Ectodermal cell (in vitro differentiated cells): ENCODE measurements at regions not wholly inside any gene's neighbourhood (a gene's known extent, or its start where the extent isn't known, plus 50 kb on each side); places are given as distances from the start of the nearest gene placed in this dataset.

ENCODE experiments used
- H3K27ac ChIP-seq: 2 replicates; pipeline ENCODE4 v1.7.0; 2013; ENCODE audit warnings: mild to moderate bottlenecking, low read depth, low read length; ENCODE audit not compliant: insufficient read depth, poor library complexity, severe bottlenecking
- H3K27me3 ChIP-seq: 2 replicates; pipeline ENCODE4 v1.7.0; 2013; ENCODE audit warnings: mild to moderate bottlenecking, low read length; ENCODE audit not compliant: insufficient read depth, control insufficient read depth, poor library complexity, severe bottlenecking
- H3K36me3 ChIP-seq: one replicate; pipeline ENCODE4 v1.7.0; 2013; ENCODE audit warnings: low read length; ENCODE audit not compliant: control insufficient read depth, insufficient read depth
- H3K4me1 ChIP-seq: one replicate; pipeline ENCODE4 v1.7.0; 2013; ENCODE audit warnings: low read length; ENCODE audit not compliant: control insufficient read depth, insufficient read depth
- H3K4me3 ChIP-seq: 2 replicates; pipeline ENCODE4 v1.7.0; 2013; ENCODE audit warnings: low read depth, low read length, control low read depth; ENCODE audit not compliant: insufficient read depth
- H3K9me3 ChIP-seq: 2 replicates; pipeline ENCODE4 v1.7.0; 2013; ENCODE audit warnings: mild to moderate bottlenecking, low read length, moderate library complexity; ENCODE audit not compliant: control insufficient read depth
- WGBS, 2 experiments: methylation state at CpG; one replicate each; pipeline ENCODE4 v1.1.7; 2013; ENCODE audit warnings: missing lambda C conversion rate in 2 of 2; 5-methylcytosine and 5-hydroxymethylcytosine counted together

DNA sequence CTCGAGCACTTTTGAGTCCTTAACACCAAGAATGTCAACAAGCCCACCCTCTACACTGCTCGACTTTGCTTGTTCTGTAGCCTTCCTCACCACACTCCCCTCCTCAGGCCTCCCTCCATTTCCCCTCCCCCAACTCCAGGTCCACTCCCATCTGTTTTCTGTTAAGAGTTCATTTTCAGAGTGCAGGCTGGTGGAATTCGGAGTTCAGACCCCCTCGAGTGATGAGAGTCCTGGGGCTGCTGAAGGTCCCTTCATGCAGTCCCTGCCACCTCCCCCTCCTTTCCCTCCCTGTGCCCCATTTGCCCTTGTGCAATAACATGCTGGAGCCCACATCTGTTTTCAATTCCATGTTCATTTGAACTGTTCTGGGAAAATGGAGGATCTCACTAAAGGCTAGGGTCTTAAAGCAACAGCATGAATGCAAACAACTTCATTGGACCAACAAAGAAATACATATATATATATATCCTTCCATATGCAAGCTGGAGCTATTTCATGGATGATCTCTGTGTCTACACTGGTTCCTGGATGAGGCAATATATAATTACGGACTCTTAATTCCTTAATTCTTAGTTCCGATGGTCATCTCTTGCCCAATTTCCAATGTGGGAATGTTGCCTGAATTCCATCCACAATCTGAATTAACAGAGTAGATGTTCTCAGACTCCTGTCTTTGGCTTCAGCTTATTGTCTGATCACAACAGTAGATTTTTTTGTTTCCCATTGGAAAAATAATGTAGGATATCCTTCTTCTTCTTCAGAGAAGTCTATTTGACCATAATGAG, 340.4 kb downstream of the ETS1 start:
- H3K27ac ChIP-seq: no peak overlapping the region
- no peaks in the 10 kb centered on the region for H3K4me1 ChIP-seq
- H3K27me3 ChIP-seq: no peaks in the 10 kb centered on the region
- no peaks in the 10 kb centered on the region for H3K9me3 ChIP-seq
- H3K4me3 ChIP-seq: no peak overlapping the region
- WGBS, 2 experiments: 86 to 90% methylated on average over 6 of the region's 6 CpGs
- no peaks in the 10 kb centered on the region for H3K36me3 ChIP-seq

DNA sequence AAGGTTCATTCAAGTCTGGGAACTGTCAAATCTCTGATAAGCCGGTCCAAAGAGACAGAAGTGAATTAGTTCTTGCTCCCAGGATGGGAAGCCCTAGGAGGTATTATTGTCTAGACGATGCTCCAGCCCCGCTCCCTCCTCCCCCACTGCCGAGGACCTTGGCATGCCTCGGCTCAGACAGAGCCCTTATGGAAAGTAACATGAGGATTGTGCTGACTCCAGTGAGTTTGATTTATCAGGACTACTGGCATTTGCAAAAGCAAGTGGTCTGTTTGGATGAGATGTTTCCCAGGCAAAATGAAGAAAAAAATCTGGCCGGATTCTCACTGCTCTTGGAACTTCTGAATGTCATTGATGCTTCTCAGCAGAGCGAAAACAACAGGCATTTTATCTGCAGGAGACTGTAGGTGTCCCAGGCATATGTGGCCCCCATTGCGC, 341.0 kb downstream of the ETS1 start:
- Histone ChIP-seq H3K27ac (no peak overlapping the region), H3K27me3 (no peaks in the 10 kb centered on the region), H3K9me3 (no peaks in the 10 kb centered on the region), H3K4me1 (no peaks in the 10 kb centered on the region), H3K36me3 (no peaks in the 10 kb centered on the region), H3K4me3 (no peak overlapping the region)
- WGBS, 2 experiments: 70 to 73% methylated on average over 8 of the region's 8 CpGs

DNA sequence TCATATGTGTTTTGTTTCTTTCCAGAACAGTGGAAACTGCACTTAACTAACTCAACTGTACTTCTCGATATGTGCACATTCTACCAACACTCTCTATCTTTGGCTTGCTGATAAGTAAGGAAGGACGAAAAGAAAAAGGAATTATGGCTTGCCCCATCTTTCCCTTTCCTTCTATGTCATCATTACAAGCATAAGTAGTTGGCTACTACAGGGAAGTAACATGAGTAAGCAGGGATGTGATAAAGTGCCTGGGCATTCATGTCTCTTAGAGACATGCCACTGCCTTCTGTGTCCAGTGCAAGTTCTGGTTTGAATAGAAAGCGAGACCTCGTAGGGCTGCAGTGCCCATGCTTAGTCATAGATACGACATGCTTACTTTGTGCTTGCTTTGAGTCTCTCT, 342.5 kb downstream of the ETS1 start:
- Histone ChIP-seq H3K9me3 (no peaks in the 10 kb centered on the region), H3K27ac (no peak overlapping the region), H3K4me3 (no peak overlapping the region), H3K4me1 (no peaks in the 10 kb centered on the region), H3K27me3 (no peaks in the 10 kb centered on the region), H3K36me3 (no peaks in the 10 kb centered on the region)
- 94 to 96% methylated on average over 3 to 5 of the region's 5 CpGs for WGBS, 2 experiments

DNA sequence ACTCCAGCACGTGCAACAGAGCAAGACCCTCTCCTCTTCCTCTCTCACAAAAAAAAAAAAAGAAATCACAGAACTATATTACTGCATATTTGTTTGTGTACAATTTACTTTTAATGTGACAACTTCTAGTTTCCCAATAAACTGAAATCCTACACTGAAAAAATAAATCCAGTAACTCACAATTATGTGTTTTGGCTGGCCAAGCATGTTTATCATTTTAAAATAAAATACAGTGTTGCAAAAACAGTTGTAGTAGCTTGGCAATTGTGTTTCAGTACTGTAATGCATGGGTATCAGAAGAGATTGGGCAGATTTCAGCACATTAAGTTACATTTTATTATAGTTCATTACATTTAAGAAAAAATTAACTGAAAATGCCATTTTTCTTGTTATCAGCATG, 344.9 kb downstream of the ETS1 start:
- 100% methylated on average over 1 of the region's 1 CpG; no CpG with 5 or more reads in 1 of the 2 experiments for WGBS, 2 experiments
- Histone ChIP-seq H3K27me3 (no peaks in the 10 kb centered on the region), H3K9me3 (no peaks in the 10 kb centered on the region), H3K27ac (no peak overlapping the region), H3K4me1 (no peaks in the 10 kb centered on the region), H3K36me3 (no peaks in the 10 kb centered on the region), H3K4me3 (no peak overlapping the region)

DNA sequence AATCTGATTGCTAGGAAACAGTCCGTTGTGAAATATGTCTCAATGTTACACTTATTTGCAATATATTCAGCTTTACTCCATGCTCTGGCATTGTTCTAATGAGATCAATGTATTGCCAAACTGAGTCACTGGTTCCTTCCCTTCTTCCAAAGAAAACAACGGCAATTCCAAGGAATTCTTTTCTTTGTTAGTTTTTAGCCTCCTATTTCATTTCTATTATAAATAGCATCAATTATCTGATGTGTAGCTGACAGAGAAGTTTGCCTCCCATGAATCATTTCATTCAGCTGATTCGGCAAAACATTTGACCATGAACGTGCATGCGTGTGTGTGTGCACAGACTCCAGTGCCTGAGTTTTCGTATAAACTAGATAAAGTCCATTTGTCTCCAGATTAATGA, 346.8 kb downstream of the ETS1 start:
- H3K27ac ChIP-seq: no peak overlapping the region
- no peaks in the 10 kb centered on the region for H3K27me3 ChIP-seq
- 96 to 97% methylated on average over 6 of the region's 6 CpGs for WGBS, 2 experiments
- H3K9me3 ChIP-seq: no peaks in the 10 kb centered on the region
- H3K4me1 ChIP-seq: peaks cover 3% of the 10 kb centered on the region
- H3K4me3 ChIP-seq: no peak overlapping the region
- no peaks in the 10 kb centered on the region for H3K36me3 ChIP-seq

DNA sequence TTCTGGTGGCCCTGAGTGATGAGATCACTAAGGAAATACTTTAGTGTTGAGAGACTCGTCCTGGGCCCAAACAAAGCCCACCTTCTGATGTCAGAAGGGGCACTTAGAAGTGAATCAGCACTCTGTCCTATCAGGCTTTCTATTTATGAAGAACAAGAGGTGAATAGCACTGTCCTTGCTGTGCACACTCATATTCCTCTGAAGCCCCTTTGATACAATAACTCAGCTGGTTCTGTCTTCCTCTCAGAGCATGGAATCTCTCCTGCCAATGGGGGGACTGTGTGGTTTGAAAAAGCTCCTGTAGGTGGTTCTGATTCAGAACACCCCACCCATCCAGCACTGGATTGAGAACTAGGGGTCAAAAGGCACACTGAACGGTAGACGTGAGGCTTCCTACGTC, 348.1 kb downstream of the ETS1 start:
- WGBS, 2 experiments: 71 to 93% methylated on average over 1 to 4 of the region's 4 CpGs
- Histone ChIP-seq H3K4me3 (no peak overlapping the region), H3K36me3 (no peaks in the 10 kb centered on the region), H3K4me1 (peaks cover 6% of the 10 kb centered on the region), H3K27ac (no peak overlapping the region), H3K9me3 (no peaks in the 10 kb centered on the region), H3K27me3 (no peaks in the 10 kb centered on the region)

DNA sequence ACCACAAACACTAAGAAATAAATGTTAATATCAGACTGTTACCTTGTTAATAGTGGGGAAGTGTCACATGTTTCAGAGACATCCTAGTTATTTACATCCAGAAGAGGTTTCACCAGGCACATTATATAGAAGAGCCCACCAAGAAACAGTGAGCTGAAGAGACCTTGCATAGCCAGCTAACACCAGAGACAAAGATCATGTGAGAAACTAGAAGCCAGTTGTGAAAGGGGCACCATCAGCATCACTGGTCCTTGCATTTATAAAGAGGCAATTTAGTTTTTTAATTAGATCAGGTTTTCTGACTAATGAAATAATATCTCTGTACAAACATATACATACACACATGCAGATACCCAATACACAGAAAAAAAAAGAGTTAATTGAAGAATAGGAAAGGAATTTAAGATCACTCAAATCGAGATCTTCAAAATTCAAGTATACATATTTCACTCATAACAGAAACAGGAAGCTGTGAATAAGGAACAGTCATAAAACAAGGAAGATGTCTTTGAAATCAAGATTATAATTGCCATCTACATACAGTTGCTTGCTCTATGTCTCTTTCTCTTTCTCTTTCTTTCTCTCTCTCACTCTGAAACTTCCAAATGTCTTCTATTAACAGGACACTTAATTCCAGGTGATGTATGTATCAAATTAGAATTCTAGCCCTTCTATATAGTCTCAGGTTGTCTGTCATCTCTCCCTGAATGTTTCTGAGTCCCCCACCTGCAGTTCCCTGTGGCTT, 348.7 kb downstream of the ETS1 start:
- H3K36me3 ChIP-seq: no peaks in the 10 kb centered on the region
- no peaks in the 10 kb centered on the region for H3K9me3 ChIP-seq
- H3K27ac ChIP-seq: no peak overlapping the region
- H3K27me3 ChIP-seq: no peaks in the 10 kb centered on the region
- no peak overlapping the region for H3K4me3 ChIP-seq
- WGBS, 2 experiments: 100% methylated on average over 1 of the region's 1 CpG; no CpG with 5 or more reads in 1 of the 2 experiments
- peaks cover 6% of the 10 kb centered on the region for H3K4me1 ChIP-seq

DNA sequence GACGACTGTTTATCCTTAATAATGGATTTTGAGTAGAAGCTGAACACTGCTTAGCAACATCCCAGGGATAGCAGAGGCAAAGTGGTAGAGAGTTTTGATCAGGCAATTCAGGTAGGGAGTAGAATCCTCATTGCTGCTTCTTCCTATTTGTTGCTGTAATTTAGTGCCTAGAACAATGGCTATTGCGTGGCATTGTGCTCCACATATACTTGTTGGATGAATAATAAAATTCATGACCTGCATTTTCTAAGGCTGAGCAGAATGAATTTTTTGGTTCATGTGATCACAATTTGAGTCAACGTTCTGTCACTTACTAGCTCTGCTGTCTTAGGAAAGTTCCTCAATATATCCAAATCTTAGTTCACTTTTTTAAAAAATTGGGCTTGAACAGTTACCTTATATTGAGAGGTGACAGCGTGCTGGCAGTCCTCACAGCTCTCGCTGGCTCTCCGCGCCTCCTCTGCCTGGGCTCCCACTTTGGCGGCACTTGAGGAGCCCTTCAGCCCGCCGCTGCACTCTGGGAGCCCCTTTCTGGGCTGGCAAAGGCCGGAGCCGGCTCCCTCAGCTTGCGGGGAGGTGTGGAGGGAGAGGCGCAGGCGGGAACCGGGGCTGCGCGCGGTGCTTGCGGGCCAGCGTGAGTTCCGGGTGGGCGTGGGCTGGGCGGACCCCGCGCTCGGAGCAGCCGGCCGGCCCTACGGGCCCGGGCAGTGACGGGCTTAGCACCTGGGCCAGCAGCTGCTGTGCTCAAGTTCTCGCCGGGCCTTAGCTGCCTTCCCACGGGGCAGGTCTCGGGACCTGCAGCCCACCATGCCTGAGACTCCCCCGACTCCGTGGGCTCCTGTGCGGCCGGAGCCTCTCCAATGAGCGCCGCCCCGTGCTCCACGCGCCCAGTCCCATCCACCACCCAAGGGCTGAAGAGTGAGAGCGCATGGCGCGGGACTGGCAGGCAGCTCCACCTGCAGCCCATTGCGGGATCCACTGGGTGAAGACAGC, 350.6 kb downstream of the ETS1 start:
- Histone ChIP-seq H3K27me3 (no peaks in the 10 kb centered on the region), H3K27ac (no peak overlapping the region), H3K4me3 (no peak overlapping the region), H3K36me3 (no peaks in the 10 kb centered on the region), H3K4me1 (peaks cover 6% of the 10 kb centered on the region), H3K9me3 (no peaks in the 10 kb centered on the region)
- WGBS, 2 experiments: 94 to 95% methylated on average over 49 of the region's 49 CpGs

DNA sequence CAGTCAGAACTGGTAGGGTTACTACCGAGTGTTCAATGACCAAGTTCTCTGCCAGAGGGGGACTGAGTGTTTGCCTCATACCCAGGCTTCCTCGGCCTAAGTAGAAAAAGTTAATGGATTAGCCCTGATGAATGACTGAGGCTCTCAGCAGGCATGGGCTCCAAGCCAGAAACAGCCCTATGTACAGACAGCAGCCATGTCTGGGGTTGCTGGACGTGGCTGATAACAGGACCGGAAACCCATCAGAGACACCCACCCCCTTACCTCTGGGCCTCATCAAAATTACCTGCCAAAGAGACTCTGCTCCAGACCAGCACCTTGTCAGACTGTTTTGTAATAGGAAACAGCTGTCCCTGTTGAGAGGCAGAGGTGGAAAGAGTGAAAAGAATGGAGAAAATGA, 351.4 kb downstream of the ETS1 start:
- H3K36me3 ChIP-seq: no peaks in the 10 kb centered on the region
- H3K27me3 ChIP-seq: no peaks in the 10 kb centered on the region
- no peaks in the 10 kb centered on the region for H3K9me3 ChIP-seq
- peaks cover 6% of the 10 kb centered on the region for H3K4me1 ChIP-seq
- no peak overlapping the region for H3K27ac ChIP-seq
- no peak overlapping the region for H3K4me3 ChIP-seq
- 76 to 85% methylated on average over 4 of the region's 4 CpGs for WGBS, 2 experiments
